Skin epidermis (tissue), 12 donors: ENCODE measurements at regions not wholly inside any gene's neighbourhood (a gene's known extent, or its start where the extent isn't known, plus 50 kb on each side); places are given as distances from the start of the nearest gene placed in this dataset.

Experiments
- H3K27ac ChIP-seq, 21 experiments: fragments of 200-600 bp; sonication (generic) in 11 of 21; one replicate each; pipeline ENCODE4 v1.5.0; 2020; ENCODE audit warnings: mild to moderate bottlenecking in 3 of 21, inconsistent platforms in 2 of 21, moderate library complexity in 2 of 21
- H3K4me3 ChIP-seq, 7 experiments: fragments of 200-600 bp; sonication (generic) in 2 of 7; one replicate each; pipeline ENCODE4 v1.5.0; 2020; ENCODE audit warnings: inconsistent platforms in 2 of 7, mild to moderate bottlenecking in 2 of 7, moderate library complexity in 1 of 7

DNA sequence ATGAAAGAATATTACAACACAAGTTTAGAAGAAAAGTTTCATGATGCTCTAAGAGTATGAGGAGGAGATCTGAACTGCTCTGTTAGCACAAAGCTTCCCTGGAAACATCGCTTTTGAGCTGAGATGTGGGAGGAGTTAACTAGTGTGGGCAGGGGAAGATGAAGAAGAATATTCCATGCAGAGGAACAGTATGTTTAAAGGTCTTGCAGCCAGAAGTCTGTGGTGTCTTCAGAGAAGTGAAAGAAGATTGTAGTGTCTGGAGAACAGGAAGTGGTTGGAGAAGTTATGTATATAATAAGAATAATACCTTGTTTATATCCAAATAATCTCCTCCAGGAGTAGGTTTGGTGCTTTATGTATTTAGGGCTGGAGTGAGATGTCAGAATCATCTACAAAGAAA lies 406.7 kb downstream of the MAN2A1 start:
- H3K27ac ChIP-seq: no peak overlapping the region
- no peak overlapping the region for H3K4me3 ChIP-seq

DNA sequence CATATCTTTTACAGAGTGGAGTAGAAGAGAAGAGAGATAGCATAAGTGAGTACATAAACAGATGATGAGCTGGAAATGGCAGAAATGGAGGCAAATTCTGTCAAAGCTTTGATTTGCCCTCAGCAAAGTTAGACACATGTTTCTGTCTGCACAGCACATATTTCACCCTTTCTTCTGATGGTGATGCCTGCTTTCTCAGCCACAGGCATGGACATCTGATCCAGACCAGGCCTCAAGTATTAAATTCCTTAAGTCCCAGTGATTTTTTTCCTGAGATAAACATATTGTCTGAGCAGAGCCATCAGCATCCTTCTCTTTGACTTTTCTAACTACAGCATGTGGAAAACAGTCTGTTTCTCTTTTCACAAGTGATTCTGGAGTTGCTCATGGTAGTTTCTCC lies 409.8 kb downstream of the MAN2A1 start:
- no peak overlapping the region for H3K4me3 ChIP-seq
- no peak overlapping the region for H3K27ac ChIP-seq

DNA sequence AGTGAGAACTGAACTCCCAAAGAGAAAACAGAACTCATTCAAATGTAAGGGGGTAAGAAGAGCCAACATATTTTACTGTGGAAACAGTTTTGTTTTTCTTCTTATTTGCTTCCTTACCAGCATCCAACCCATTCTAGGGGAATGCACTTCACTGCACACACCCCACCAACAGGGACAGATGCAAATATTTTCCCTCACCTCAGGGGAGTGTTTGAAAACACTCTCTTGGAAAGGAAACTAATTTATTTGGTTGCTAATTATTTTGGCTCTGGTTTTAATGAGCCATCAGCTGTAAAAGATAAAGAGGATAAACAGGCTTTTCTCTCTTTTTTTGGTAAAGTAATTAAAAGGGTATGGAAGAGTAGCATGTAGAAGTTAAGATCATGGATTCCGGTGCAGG lies 413.4 kb downstream of the MAN2A1 start:
- H3K4me3 ChIP-seq: no peak overlapping the region

DNA sequence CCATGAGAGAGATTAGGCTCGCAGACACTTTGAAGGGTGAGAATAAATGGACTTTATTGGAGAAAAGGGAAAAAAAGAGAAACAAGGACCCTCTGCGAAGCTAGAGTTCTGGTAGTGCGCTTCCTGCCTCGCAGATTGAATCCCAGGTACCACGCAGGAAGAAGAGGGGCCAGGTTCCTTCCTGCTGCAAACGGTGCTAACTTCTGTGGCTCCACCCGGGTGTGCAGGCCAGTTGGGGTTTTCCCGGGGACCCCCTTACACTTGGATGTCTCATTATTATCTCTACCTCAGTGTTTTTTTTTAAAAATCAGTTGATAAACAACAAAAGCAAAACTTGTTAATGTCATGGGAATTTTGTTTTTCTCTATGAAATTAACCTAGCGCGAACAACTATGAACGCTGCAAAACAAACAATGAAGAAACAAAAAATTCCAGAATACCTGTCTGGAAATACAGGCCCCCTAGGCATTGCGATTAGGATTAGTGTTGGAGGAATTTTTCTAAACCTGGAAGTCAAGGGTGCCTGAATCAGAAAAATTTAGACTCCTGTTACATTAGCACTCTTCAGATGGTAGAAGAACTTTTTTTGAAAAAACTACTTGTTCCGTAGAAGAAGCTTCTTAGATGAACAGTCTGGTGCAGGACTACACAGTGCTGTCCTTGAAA lies 414.5 kb downstream of the MAN2A1 start:
- no peak overlapping the region for H3K4me3 ChIP-seq
- no peak overlapping the region for H3K27ac ChIP-seq

More for the DNA sequence above, 413.4 kb downstream of the MAN2A1 start:
- no peak overlapping the region for H3K27ac ChIP-seq

DNA sequence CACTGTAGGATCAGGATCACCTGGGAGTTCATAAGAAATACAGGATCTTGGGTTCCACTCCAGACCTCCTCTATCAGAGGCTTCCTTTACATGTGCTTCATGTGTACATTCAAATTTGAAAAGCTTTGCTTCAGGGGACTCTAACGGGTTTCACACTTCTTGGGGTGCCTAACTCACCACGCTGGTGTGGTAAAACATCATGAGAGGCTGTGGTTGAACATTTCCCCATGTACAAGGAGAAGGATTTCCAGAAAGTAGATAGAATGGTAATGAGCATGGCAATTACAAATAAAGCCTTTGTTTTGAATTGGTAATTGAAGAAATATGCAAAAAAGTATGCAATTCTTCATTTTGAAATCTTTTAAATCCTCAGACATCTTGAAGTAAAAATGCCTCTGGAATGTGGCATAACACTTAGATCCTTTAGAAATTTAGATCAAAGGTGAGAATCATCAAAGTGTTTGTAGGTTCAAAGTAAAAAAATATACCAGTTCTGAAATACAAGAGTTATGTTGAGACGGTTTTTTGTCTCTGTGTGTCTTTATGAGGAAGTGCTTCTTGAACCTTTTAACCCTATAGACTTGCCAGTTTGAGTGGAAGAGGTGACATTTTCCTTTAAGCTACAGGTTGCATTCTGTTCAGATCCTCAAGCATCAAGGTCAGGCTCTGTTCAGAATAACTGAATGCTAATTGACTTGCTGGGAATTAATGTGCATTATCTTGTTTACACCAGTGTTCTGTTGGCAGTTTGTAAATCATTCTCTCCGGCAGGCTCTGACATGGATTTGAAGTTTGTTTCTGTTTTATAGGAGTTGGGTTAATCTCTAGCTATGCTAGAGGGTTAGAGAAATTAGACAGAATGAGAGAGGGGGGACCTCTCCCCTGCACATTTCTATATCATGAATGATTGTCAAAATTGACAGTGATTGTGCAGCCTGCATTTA lies 415.3 kb downstream of the MAN2A1 start:
- no peak overlapping the region for H3K4me3 ChIP-seq
- no peak overlapping the region for H3K27ac ChIP-seq

DNA sequence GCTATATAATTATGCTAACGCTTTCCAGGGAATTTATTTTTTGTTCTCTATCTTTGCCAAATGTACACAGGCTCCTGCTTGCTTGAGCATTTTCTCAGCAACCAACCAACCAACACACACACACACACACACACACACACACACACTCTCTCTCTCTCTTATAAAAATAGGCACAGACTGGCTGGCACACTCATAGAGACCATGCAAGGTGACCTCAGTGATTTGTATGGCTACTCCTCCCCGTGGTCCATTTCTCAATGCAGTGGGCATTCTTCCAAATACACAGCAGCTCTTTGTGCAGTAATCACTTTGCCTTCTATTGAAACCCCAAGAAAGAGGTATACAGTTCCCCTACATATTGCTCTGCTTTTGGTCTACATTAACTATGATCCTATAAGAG lies 416.0 kb downstream of the MAN2A1 start:
- H3K27ac ChIP-seq: no peak overlapping the region

DNA sequence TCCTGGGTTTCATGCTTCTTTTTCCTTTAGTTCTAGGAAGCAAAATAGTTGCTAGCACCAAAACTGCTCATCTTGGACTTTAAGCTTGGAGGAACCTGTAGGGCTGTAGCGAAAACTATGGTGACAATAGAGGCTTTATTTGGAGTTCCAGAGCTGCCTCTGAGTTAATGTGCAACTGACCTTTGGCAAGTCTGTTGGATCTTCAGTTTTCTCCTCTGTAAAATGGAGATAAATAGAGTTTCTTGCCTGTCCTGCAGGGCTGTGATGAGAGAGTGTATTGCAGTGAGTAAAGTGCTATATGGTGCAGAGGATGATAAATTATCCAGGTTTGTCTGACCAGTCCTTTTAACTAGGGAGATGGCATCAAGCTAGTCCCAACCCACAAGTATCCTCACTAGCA lies 417.0 kb downstream of the MAN2A1 start:
- Histone ChIP-seq H3K4me3 (no peak overlapping the region), H3K27ac (no peak overlapping the region)

More for the DNA sequence above, 416.0 kb downstream of the MAN2A1 start:
- no peak overlapping the region for H3K4me3 ChIP-seq

DNA sequence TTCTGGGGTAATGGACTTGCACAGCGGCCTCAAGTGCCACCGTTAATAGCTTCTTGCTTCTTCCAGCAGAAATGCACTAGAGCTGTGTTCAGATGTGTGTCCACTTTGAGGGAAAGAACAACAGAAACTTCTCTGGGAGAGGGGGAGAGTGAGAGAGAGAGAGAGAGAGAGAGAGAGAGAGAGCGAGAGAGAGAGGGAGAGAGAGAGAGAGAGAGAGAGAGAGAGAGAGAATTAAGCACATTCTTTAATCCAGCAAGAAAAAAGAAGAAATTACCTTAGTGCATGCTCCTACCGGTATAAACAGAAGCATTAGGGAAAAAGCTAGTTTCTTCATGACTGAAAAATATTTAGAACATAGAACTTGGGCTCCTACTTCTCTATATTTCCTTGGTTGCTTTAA lies 418.8 kb downstream of the MAN2A1 start:
- H3K4me3 ChIP-seq: no peak overlapping the region
- no peak overlapping the region for H3K27ac ChIP-seq

DNA sequence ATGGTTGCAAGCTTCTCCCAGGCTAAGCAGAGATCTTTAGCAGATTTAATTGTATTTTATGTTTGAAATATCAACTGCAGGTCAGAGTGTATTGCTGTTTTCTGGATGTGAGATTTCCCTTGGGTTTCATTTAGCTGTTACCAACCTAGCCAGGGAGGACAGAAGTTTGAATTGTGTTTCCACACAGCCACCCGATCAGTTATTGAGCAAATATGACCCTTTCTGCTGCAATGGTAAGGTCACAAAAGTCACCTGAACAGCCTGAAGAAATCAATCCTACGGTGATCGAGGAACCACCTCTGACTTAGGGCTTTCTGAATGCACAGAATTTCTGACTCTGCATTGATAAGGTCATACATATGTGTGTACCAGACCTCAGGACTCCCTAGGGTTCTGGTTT lies 419.9 kb downstream of the MAN2A1 start:
- H3K4me3 ChIP-seq: no peak overlapping the region
- no peak overlapping the region for H3K27ac ChIP-seq

DNA sequence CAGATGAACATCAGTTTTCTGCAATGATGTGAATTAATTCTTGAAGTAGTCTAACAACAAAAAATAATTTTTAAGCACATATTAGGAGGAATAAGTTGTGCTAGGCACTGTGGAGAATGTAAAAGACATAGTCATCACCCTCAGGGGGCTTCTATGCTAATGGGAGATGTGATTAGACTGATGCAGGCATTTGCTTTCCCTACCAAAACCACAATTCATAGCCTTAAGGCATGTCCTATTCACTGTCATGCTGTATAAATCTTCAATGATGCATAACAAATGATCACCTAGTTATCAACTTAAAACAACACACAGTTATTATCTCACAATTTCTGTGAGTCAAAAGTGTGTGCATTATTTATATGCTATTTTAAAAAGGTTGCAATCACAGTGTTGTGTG lies 422.6 kb downstream of the MAN2A1 start:
- Histone ChIP-seq H3K4me3 (no peak overlapping the region), H3K27ac (no peak overlapping the region)

DNA sequence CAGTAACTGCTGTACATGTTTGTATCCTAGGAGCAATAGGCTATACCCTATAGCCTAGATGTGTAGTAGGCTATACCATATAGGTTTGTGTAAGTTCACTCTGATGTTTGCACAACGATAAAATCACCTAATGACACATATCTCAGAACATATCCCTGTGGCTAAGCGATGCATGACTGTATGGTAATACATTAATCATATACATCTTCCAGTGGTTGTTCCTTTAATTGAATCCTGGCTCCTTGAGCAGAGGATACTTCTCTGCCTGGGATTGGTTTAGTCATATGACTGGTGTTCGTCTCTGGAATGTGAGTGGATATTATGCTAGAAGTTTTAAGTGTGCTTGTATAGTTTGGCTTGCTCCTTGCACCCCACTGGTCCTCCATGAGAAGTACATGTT lies 425.8 kb downstream of the MAN2A1 start:
- Histone ChIP-seq H3K4me3 (no peak overlapping the region), H3K27ac (no peak overlapping the region)

DNA sequence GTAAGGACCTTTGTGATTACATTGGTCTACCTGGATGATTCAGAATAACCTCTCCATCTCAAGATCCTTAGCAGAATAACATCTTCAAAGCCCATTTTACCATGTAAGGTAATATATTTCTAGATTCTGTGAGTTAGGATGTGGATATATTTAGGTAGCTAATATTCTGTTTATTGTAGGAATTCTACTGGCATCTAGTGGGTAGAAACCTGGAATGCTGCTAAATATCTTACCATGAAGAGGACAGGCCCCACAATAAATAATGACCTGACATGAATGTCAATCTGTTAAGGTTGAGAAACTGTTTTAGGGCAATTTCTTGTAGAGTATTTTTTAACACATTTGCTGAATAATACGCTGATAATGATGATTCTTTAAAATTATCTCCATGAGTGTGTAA lies 426.8 kb downstream of the MAN2A1 start:
- H3K27ac ChIP-seq: no peak overlapping the region
- H3K4me3 ChIP-seq: no peak overlapping the region

DNA sequence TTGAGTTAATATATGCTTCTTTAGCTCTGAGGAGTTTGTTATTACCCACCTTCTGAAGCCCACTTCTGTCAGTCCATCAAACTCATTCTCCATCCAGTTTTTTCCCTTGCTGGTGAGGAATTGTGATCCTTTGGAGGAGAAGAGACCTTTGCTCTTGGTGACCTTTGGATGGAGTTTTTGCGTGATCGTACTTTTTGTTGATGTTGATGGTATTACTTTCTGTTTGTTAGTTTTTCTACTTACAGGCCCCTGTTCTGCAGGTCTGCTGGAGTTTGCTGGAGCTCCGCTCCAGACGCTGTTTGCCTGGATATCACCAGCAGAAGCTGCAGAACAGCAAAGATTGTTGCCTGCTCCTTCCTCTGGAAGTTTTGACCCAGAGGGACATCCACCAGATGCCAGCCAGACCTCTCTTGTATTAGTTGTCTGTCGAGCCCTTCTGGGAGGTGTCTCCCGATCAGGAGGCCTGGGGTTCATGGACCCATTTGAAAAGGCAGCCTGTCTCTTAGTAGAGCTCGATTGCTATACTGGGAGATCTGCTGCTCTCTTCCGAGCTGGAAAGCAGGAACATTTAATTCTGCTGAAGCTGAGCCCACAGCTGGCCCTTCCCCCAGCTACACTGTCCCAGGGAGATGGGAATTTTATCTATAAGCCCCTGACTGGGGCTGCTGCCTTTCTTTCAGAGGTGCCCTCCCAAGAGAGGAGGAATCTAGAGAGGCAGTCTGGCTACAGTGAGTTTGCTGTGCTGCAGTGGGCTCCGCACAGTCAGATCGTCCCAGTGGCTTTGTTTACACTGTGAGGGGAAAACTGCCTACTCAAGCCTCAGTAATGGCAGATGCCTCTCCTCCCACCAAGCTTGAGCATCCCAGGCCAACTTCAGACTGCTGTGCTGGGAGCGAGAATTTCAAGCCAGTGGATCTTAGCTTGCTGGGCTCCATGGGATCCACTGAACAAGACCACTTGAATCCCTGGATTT lies 445.5 kb downstream of the MAN2A1 start:
- Histone ChIP-seq H3K4me3 (no peak overlapping the region), H3K27ac (no peak overlapping the region)

DNA sequence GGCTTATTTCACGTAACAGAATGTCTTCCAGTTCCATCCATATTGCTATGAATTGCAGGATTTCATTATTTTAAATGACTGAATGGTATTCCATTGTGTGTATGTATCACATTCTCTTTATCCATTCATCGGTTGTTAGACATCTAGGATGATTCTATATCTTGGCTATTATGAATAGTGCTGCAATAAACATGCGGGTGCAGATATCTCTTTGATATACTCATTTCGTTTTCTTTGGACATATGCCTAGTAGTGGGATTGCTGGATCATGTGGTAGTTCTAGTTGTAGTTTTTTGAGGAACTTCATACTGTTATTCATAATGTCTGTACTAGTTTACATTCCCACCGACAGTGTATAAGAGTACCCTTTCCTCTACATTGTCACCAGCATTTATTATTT lies 460.5 kb downstream of the MAN2A1 start:
- H3K27ac ChIP-seq: no peak overlapping the region

DNA sequence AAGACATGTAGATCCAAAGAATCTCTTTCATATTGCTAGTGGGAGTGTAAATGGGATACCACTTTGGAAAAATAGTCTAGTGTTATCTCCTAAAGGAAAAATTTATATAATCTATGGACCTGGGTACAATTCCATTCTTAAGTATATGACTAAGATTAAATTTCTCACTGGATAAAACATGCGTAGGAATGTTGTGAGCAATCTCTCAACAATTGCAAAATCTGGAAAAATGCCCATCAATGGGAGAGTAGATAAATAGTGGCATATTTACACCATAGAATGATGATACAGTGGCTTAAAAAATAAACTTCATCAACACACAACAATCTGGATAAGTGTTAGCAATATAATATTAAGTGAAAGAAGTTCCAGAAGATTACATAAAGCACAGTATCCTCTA lies 469.5 kb downstream of the MAN2A1 start:
- H3K27ac ChIP-seq: no peak overlapping the region
- no peak overlapping the region for H3K4me3 ChIP-seq

More for the DNA sequence above, 460.5 kb downstream of the MAN2A1 start:
- H3K4me3 ChIP-seq: no peak overlapping the region

DNA sequence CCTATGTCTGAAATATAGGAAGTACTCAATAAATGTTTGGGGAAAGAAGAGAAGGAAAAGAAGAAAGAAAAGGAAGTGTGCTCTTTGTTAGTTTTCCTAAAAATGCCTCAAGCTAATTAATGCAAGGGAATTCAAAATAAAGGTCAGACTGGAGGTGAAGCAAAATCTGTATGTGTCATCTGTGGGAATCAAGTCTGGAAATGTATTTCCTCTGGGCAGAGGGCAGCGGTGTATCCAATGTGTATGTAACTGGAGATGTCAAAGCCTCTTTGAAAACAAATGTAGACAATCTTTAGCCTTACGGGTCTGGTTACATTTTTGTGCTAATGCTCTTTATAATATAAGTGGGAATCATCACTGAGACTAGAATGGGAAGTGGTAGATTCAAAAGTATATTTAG lies 471.4 kb downstream of the MAN2A1 start:
- H3K27ac ChIP-seq: no peak overlapping the region
- H3K4me3 ChIP-seq: no peak overlapping the region

DNA sequence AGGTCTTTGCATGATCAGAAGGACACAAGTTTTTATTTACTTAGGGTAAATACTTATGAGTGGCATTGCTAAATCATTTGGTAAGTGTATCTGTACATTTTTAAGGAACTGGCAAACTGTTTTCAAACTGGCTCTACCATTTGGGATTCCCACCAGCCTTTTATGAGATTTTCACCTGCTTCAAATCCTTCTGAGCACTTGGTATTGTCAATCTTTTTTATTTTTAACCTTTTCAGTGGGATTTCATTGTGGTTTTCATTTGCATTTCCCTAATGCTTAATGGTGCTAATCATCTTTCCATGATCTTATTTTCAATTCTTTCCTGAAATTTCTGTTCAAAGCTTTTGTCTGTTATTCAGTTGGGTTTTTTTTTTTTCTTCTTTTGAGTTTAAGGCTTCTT lies 475.6 kb downstream of the MAN2A1 start:
- Histone ChIP-seq H3K4me3 (no peak overlapping the region), H3K27ac (no peak overlapping the region)

DNA sequence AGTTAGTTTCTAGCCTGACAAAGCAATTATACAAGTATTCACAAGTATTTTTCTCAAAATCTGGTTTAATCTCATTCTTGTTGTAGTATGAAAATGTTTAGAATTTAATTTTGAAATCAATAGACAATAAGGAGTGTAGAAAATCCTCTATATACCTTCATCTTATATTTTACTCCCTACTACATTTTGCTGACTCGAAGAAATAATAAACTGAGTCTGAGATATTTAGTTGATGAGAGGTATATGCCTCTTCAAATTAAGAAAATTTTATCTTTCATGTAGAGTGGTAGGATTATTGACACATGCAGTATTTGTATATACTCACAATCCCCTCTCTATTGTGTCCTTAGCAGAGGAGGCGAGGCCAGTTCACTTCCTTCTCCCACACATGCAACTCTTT lies 477.7 kb downstream of the MAN2A1 start:
- Histone ChIP-seq H3K4me3 (no peak overlapping the region), H3K27ac (no peak overlapping the region)

DNA sequence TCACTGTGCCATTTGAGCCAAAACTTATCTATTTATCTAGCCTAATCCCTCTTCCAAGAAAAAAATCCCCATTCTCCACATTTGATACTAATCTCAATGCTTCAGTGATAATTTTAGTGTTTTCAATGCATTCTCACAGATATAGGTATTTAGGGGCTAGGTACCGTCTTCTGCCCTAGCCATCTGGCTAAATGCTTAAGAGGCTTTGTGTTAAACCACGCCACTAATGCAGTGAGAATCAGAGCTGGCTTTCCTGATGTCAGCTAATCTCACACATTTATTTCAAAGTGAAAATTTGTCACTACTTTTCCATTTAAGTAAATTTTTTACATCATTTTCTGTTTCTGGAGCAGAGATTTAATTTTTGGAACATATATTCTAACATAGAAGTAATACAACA lies 479.7 kb downstream of the MAN2A1 start:
- Histone ChIP-seq H3K27ac (no peak overlapping the region), H3K4me3 (no peak overlapping the region)

DNA sequence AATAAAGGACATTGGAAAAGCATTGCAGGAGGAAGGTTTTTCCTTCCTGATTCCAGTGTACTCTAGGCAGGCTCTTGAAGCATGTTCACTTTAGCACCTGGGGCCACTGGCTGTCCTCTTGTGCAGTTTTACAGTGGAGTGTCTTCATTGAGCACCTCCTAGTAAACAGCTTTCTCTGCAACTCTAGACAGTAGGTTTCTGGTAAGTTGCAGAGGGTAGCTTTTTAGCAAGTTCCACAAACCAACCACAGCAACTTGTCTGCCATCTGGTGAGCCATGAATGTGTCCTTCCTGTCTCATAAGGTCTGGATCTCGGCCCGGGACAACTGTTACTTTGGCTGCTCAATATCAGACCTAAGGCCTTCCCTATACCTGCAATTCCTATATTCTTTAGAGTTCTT lies 488.0 kb downstream of the MAN2A1 start:
- Histone ChIP-seq H3K4me3 (no peak overlapping the region), H3K27ac (no peak overlapping the region)
